ENCODE measurements at regions not wholly inside any gene's neighbourhood (a gene's known extent, or its start where the extent isn't known, plus 50 kb on each side); places are given as distances from the start of the nearest gene placed in this dataset.

DNA sequence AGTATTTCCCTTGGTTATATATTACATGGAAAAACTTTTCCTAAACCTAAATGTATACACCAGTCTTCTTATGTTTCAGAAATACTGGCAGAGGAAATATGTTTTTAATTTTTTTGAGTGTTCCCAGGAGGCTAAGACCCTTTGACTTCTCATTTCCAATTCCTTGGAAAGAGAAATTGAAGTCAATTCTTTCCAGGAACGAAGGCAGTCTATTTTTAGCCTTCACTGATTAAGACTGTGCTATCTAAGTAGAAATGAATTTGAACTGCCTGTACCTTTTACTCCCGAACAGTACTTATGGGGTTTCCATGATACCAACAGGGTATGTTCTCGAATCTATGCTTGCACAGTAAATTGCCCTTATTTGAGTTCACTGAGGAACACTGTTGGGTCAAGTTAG, 340.3 kb upstream of the CD180 start:
- TF ChIP-seq POLR2A (IDR thresholded peaks at IDR 0.05; ENCODE audit: low read depth, low read length) (no peak), POLR2AphosphoS5 (IDR thresholded peaks at IDR 0.05; ENCODE audit: low read depth, low read length) (no peak)
